ENCODE measurements at regions not wholly inside any gene's neighbourhood (a gene's known extent, or its start where the extent isn't known, plus 50 kb on each side); places are given as distances from the start of the nearest gene placed in this dataset.

GRCh38 chr3:182078929-182079328, 367.2 kb downstream of the SOX2 start:
- no peaks in the 10 kb centered on the region for H3K36me3 ChIP-seq (ENCODE audit: control insufficient read depth in 2 of 2, extremely low read depth in 1 of 2, insufficient read depth in 2 of 2, low read length in 2 of 2)
- dilution Hi-C loops (cut with MboI; ENCODE audit: extremely low pct_ligation_motif_present, low sequenced_read_pairs) (no loop called here), intact Hi-C loops (cut with micrococcal nuclease) (no loop called here)
- H3K27ac ChIP-seq (ENCODE audit: insufficient read depth, low read depth, low read length), result no peak overlapping the region
- no peak overlapping the region for H2AFZ ChIP-seq (ENCODE audit: low read depth, low read length)
- H3K4me1 ChIP-seq (ENCODE audit: control insufficient read depth, extremely low read depth, insufficient read depth, low read length), result no peaks in the 10 kb centered on the region
- CTCF ChIA-PET, result no interaction called here
- FAIRE-seq (no peak), DNase-seq (ENCODE audit: low read depth, low spot score) (no peak)
- POLR2A ChIA-PET, result no interaction called here
- H3K9ac ChIP-seq (replicated peaks; ENCODE audit: extremely low read depth, insufficient read depth, low read length), result no peak overlapping the region
- no peaks in the 10 kb centered on the region for H3K79me2 ChIP-seq (ENCODE audit: control insufficient read depth, insufficient read depth, low read length)
- H3K9me3 ChIP-seq (replicated peaks; ENCODE audit: control insufficient read depth, insufficient read depth, low read length), result no peaks in the 10 kb centered on the region
- no peak overlapping the region for H3K4me3 ChIP-seq (replicated peaks in 1 of 3; ENCODE audit: insufficient read depth in 1 of 3, low read depth in 1 of 3, low read length in 3 of 3)
- no peaks in the 10 kb centered on the region for H4K20me1 ChIP-seq (replicated peaks; ENCODE audit: control insufficient read depth, extremely low read depth, insufficient read depth, low read length)
- no TSS peak for BruUV-seq (replicated peaks)
- no peaks in the 10 kb centered on the region for H3K9me1 ChIP-seq (replicated peaks; ENCODE audit: control insufficient read depth, extremely low read depth, insufficient read depth, low read length)
- no peak overlapping the region for H3K4me2 ChIP-seq (ENCODE audit: insufficient read depth, low read length)
- no peaks in the 10 kb centered on the region for H3K27me3 ChIP-seq (ENCODE audit: control insufficient read depth in 2 of 2, insufficient read depth in 2 of 2, low read length in 2 of 2)
- TF ChIP-seq, protein P1, sequence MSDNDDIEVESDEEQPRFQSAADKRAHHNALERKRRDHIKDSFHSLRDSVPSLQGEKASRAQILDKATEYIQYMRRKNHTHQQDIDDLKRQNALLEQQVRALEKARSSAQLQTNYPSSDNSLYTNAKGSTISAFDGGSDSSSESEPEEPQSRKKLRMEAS (IDR thresholded peaks at IDR 0.05; ENCODE audit: insufficient read depth, insufficient read length), result no peak
- no peak for TF ChIP-seq MYC (IDR thresholded peaks at IDR 0.05; ENCODE audit: low read depth, low read length)
- no peak for TF ChIP-seq EZH2 (IDR thresholded peaks at IDR 0.05; ENCODE audit: borderline replicate concordance, low read depth, low read length, severe bottlenecking)
- no peak for TF ChIP-seq JUN (IDR thresholded peaks at IDR 0.05; ENCODE audit: borderline replicate concordance, insufficient read depth, insufficient read length, low read depth)
- TF ChIP-seq POLR2A (IDR thresholded peaks at IDR 0.05; ENCODE audit: low read depth, low read length), result no peak
- TF ChIP-seq FOS (IDR thresholded peaks at IDR 0.05; ENCODE audit: borderline replicate concordance, insufficient read depth, low read length), result no peak
- no peak for TF ChIP-seq POLR2AphosphoS5 (IDR thresholded peaks at IDR 0.05; ENCODE audit: insufficient read depth, low read depth, low read length)
- no peak for TF ChIP-seq CTCF (IDR thresholded peaks at IDR 0.05; ENCODE audit: extremely low read depth in 1 of 2, insufficient read depth in 1 of 2, low read depth in 1 of 2, low read length in 2 of 2)
- no peak for TF ChIP-seq GATA2 (IDR thresholded peaks at IDR 0.05; ENCODE audit: insufficient read depth, insufficient read length, low read depth, low read length)
